ENCODE measurements at regions not wholly inside any gene's neighbourhood (a gene's known extent, or its start where the extent isn't known, plus 50 kb on each side); places are given as distances from the start of the nearest gene placed in this dataset.
A peak's percentile ranks its signal among the peaks of the same experiment; 100 is the strongest.

- CTCF ChIA-PET: no interaction called here
- H3K27ac ChIP-seq: no peak overlapping the region
- DNase-seq (ENCODE audit: low spot score): no peak
- TF ChIP-seq CTCF (conservative IDR thresholded peaks at IDR 0.05; ENCODE audit: low read depth): no peak
- POLR2A ChIA-PET (ENCODE audit: low non-redundant PET): no interaction called here
Measured at GRCh38 chr6:91631227-91631626, 1044.4 kb upstream of the MAP3K7 start.

- TF ChIP-seq CTCF (conservative IDR thresholded peaks at IDR 0.05; ENCODE audit: low read depth): no peak
- DNase-seq (ENCODE audit: low spot score): peak; percentile 22
- H3K27ac ChIP-seq: no peak overlapping the region
- POLR2A ChIA-PET (ENCODE audit: low non-redundant PET): no interaction called here
- CTCF ChIA-PET: interaction anchor here (0.6 kb wide), 1 partner anchor 1715 kb away, joined by 3 read pairs; no protein-coding TSS in a partner anchor
Measured at GRCh38 chr6:91626911-91627310, 1040.0 kb upstream of the MAP3K7 start.

DNA sequence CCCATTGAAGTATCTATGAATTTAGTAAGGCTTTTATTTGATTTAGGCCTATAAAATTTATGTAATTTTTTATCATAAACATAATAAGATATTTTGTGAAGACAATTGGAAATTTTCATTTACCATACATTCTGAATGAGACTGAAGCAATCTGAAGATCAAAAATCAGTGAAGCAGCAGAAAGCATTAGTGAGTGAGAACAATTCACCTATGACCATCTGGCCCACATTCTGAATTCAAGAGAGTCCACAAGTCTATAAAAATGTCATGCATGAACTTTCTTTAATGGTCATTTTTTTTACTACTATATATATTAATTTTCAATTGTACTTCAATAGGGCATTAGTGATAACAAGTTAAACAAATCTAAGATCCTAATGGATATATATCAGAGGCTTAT is 1026.6 kb upstream of the MAP3K7 start:
- CTCF ChIA-PET: no interaction called here
- POLR2A ChIA-PET (ENCODE audit: low non-redundant PET): no interaction called here
- DNase-seq (ENCODE audit: low spot score): no peak

GRCh38 chr6:91611190-91611589 is 1024.3 kb upstream of the MAP3K7 start:
- TF ChIP-seq CTCF (conservative IDR thresholded peaks at IDR 0.05; ENCODE audit: low read depth): no peak
- no peak for DNase-seq (ENCODE audit: low spot score)
- POLR2A ChIA-PET (ENCODE audit: low non-redundant PET): no interaction called here
- no peak overlapping the region for H3K27ac ChIP-seq
- CTCF ChIA-PET: no interaction called here

More for the DNA sequence above, 1026.6 kb upstream of the MAP3K7 start:
- no peak for TF ChIP-seq CTCF (conservative IDR thresholded peaks at IDR 0.05; ENCODE audit: low read depth)
- no peak overlapping the region for H3K27ac ChIP-seq

- ChIA-PET POLR2A (ENCODE audit: low non-redundant PET) (no interaction called here), CTCF (no interaction called here)
- no peak for TF ChIP-seq CTCF (conservative IDR thresholded peaks at IDR 0.05; ENCODE audit: low read depth)
- H3K27ac ChIP-seq: no peak overlapping the region
- DNase-seq (ENCODE audit: low spot score): no peak
Measured at GRCh38 chr6:91608428-91608827, 1021.6 kb upstream of the MAP3K7 start.

DNA sequence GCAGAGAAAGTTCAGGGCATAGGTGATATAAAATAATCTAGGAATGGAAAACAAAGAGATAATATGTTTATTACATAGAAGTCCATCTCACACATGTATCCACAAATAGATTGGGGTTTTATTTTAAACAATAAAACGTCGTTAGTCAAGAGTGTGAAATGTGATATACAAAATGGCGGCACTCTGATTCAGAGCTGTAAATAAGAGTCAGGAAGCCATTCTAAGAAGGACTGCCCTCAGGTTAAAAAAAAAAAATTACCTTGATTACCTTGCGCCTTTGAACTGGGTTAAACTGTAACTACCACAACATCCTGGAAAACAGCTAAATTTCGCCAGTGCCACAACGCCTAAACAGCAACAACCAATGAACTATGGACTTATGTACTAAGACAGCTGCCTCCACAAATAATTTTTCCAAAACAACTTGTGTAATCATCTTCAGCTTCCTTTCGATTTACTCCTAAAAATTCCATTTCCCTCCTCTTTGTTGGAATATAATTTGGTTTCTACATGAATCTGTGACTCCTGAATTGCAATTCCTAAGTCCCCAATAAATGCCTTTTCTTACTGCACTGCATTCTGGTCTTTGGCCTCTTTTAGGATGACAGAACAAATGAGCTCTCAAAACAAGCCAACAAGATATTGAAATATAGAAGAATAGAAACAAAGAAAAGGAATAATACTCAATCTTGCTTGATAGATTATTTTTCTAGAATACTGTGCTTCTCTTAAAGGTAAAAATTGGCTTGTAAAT is 1019.5 kb upstream of the MAP3K7 start:
- no peak for TF ChIP-seq CTCF (conservative IDR thresholded peaks at IDR 0.05; ENCODE audit: low read depth)
- ChIA-PET POLR2A (ENCODE audit: low non-redundant PET) (interaction anchor here (0.6 to 0.7 kb wide), 2 partner anchors 20 to 1060 kb away, joined by 4 read pairs; no protein-coding TSS in a partner anchor), CTCF (no interaction called here)
- DNase-seq (ENCODE audit: low spot score): no peak
- no peak overlapping the region for H3K27ac ChIP-seq
